ENCODE measurements at regions not wholly inside any gene's neighbourhood (a gene's known extent, or its start where the extent isn't known, plus 50 kb on each side); places are given as distances from the start of the nearest gene placed in this dataset.

DNA sequence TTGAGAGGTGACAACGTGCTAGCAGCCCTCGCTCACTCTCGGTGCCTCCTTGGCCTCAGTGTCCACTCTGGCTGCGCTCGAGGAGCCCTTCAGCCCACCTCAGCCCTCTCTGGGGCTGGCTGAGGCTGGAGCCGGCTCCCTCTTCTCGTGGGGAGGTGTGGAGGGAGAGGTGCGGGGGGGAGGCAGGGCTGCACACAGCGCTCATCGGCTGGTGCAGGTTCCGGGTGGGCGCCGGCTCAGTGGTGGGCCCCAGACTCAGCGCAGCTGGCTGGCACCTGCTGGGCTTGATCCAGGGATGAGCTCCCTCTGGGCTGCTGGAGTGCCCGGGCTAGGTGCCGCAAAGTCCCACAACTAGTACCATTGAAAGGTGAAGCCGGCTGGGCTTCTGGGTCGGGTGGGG is 957.8 kb upstream of the GJE1 start:
- WGBS, 2 donors, result 90 to 94% methylated on average over 9 to 18 of the region's 18 CpGs
- TF ChIP-seq POLR2A (IDR thresholded peaks at IDR 0.05), result no peak
- TF ChIP-seq, protein P1, sequence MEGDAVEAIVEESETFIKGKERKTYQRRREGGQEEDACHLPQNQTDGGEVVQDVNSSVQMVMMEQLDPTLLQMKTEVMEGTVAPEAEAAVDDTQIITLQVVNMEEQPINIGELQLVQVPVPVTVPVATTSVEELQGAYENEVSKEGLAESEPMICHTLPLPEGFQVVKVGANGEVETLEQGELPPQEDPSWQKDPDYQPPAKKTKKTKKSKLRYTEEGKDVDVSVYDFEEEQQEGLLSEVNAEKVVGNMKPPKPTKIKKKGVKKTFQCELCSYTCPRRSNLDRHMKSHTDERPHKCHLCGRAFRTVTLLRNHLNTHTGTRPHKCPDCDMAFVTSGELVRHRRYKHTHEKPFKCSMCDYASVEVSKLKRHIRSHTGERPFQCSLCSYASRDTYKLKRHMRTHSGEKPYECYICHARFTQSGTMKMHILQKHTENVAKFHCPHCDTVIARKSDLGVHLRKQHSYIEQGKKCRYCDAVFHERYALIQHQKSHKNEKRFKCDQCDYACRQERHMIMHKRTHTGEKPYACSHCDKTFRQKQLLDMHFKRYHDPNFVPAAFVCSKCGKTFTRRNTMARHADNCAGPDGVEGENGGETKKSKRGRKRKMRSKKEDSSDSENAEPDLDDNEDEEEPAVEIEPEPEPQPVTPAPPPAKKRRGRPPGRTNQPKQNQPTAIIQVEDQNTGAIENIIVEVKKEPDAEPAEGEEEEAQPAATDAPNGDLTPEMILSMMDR (IDR thresholded peaks at IDR 0.05), result no peak

DNA sequence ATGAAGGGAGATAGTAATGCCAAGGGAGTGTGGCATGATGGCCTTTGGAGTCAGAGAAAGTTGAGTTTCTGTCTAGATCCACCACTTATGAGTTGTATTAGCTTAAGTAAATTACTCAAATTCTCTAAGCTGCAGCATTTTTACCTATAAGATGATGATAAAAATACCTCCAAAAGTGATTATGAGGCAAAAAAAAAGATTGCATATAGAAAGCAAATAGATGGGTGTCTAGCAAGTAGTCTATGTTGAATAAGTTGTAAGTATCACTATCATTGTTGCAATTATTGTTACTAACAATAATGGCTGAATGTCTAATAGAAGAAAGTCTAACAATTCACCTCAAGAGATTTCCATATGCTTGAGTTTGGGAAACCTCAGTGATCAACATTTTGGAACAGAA is 959.2 kb upstream of the GJE1 start:
- no peak for DNase-seq
- intact Hi-C loops (cut with DNase I; ENCODE audit: low total_unique reads), result no loop called here
- Histone ChIP-seq H3K4me1 (no peaks in the 10 kb centered on the region), H3K9me3 (no peaks in the 10 kb centered on the region), H3K4me3 (no peak overlapping the region), H3K27ac (no peak overlapping the region), H3K27me3 (no peaks in the 10 kb centered on the region), H3K36me3 (ENCODE audit: low read depth, missing control alignments) (no peaks in the 10 kb centered on the region)
- TF ChIP-seq, protein P1 (IDR thresholded peaks at IDR 0.05), result no peak
- no peak for TF ChIP-seq POLR2A (IDR thresholded peaks at IDR 0.05)

More for the DNA sequence above, 957.8 kb upstream of the GJE1 start:
- no peaks in the 10 kb centered on the region for H3K9me3 ChIP-seq
- DNase-seq, result no peak
- H3K27me3 ChIP-seq, result no peaks in the 10 kb centered on the region
- no peak overlapping the region for H3K27ac ChIP-seq
- no peak overlapping the region for H3K4me3 ChIP-seq
- intact Hi-C loops (cut with DNase I; ENCODE audit: low total_unique reads), result no loop called here
- no peaks in the 10 kb centered on the region for H3K4me1 ChIP-seq
- no peaks in the 10 kb centered on the region for H3K36me3 ChIP-seq (ENCODE audit: low read depth, missing control alignments)

DNA sequence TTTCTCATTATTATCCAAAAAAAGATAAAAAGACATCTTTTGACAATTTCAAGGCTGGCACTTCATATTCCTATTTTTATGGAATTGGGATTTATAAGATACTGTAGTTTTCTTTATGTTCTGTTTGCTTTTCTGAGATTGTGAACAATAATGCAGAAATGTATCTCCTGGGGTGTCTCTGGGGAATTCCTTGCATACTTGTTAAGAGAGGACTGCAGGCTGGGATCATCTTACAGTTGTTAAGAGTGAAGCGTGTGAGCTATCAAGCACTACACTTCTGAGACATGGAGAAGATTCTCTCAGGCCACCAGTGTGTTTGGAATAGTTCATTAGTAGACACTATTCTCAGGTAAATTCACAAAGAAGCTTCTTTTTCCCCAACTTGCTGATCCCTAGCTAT is 963.3 kb upstream of the GJE1 start:
- WGBS, 2 donors, result 69 to 77% methylated on average over 1 of the region's 1 CpG
- intact Hi-C loops (cut with DNase I; ENCODE audit: low total_unique reads), result no loop called here
- no peak for DNase-seq

DNA sequence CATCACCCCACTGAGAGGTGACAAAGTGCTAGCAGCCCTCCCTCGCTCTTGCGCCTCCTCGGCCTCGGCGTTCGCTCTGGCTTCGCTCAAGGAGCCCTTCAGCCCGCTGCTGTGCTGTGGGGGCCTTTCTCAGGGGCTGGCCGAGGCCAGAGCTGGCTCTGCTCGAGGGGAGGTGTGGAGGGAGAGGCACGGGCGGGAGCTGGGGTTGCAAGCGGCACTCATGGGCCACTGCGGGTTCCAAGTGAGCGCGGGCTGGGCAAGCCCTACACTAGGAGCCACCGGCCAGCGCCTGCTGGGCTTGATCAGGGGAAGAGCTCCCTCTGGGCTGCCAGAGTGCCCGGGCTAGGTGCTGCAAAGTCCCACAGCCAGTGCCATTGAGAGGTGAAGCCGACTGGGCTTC is 964.8 kb upstream of the GJE1 start:
- 77 to 87% methylated on average over 12 to 20 of the region's 20 CpGs for WGBS, 2 donors
- no peak overlapping the region for H3K27ac ChIP-seq
- no peaks in the 10 kb centered on the region for H3K4me1 ChIP-seq
- intact Hi-C loops (cut with DNase I; ENCODE audit: low total_unique reads), result no loop called here
- H3K9me3 ChIP-seq, result no peaks in the 10 kb centered on the region
- H3K27me3 ChIP-seq, result no peaks in the 10 kb centered on the region
- H3K36me3 ChIP-seq (ENCODE audit: low read depth, missing control alignments), result no peaks in the 10 kb centered on the region
- H3K4me3 ChIP-seq, result peak overlapping the region in 1 of 2 donors; percentile 28
- DNase-seq, result peak; percentile 13
- no peak for TF ChIP-seq POLR2A (IDR thresholded peaks at IDR 0.05)
- TF ChIP-seq, protein P1 (IDR thresholded peaks at IDR 0.05), result no peak

More for the DNA sequence above, 963.3 kb upstream of the GJE1 start:
- H3K27ac ChIP-seq, result no peak overlapping the region
- no peaks in the 10 kb centered on the region for H3K9me3 ChIP-seq
- TF ChIP-seq POLR2A (IDR thresholded peaks at IDR 0.05), result no peak
- TF ChIP-seq, protein P1 (IDR thresholded peaks at IDR 0.05), result no peak
- H3K36me3 ChIP-seq (ENCODE audit: low read depth, missing control alignments), result no peaks in the 10 kb centered on the region
- H3K4me3 ChIP-seq, result no peak overlapping the region
- no peaks in the 10 kb centered on the region for H3K4me1 ChIP-seq
- no peaks in the 10 kb centered on the region for H3K27me3 ChIP-seq

DNA sequence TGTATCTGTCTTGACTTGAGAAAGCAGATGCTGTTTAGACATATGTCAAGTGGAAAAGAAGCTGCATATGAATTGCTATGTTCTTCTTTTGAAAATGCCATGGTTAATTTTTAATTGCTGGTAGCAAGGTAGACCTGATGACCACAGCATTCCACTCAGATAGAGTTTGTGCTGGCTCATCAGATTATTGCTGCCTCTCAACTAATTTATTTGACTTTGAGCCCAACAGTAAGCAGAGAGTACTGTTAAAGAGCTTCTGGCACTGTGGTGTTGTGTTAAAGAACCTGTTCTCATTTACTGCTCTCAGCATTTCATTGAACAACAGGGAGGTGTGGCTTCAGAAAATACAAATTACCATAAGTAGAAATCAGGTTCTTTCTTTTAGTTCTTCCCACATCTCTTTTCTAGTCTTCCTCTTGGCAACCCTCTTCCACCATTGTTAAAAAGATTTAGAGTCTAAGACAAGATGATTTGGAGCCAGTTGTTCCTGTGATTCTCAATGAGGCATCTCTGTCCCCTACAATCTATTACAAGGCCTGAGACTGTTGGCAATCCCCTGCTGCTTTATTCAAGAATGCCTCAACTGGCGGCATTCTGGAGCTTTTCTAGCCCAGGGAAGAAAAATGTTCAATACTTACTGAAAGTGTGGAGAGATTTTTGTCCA is 967.6 kb upstream of the GJE1 start:
- Histone ChIP-seq H3K4me3 (no peak overlapping the region), H3K4me1 (no peaks in the 10 kb centered on the region), H3K27ac (no peak overlapping the region), H3K36me3 (ENCODE audit: low read depth, missing control alignments) (no peaks in the 10 kb centered on the region), H3K9me3 (no peaks in the 10 kb centered on the region), H3K27me3 (no peaks in the 10 kb centered on the region)
- intact Hi-C loops (cut with DNase I; ENCODE audit: low total_unique reads), result no loop called here
- no peak for TF ChIP-seq POLR2A (IDR thresholded peaks at IDR 0.05)
- WGBS, 2 donors, result 73 to 84% methylated on average over 1 of the region's 1 CpG
- DNase-seq, result no peak
